Colonic mucosa (tissue), 4 donors: ENCODE measurements at regions not wholly inside any gene's neighbourhood (a gene's known extent, or its start where the extent isn't known, plus 50 kb on each side); places are given as distances from the start of the nearest gene placed in this dataset.

Experiments used
- DNase-seq: peaks from one replicate; pipeline ENCODE4 v3.0.0-alpha.2; 2020
- H3K27ac ChIP-seq: fragments of 200-600 bp; one replicate; pipeline ENCODE4 v1.8.0; 2021
- H3K27me3 ChIP-seq: fragments of 200-600 bp; one replicate; pipeline ENCODE4 v1.8.0; 2021
- H3K36me3 ChIP-seq: fragments of 200-600 bp; one replicate; pipeline ENCODE4 v1.8.0; 2021
- H3K4me1 ChIP-seq: fragments of 200-600 bp; one replicate; pipeline ENCODE4 v1.8.0; 2021; ENCODE audit warnings: mild to moderate bottlenecking
- H3K4me3 ChIP-seq: fragments of 200-600 bp; one replicate; pipeline ENCODE4 v1.8.0; 2021
- H3K9ac ChIP-seq, 2 donors: one replicate each; pipeline ENCODE4 v1.7.0; 2013; ENCODE audit warnings: control low read depth in 2 of 2, low read depth in 2 of 2, low read length in 2 of 2
- H3K9me3 ChIP-seq: fragments of 200-600 bp; one replicate; pipeline ENCODE4 v1.8.0; 2021
- CTCF ChIP-seq: fragments of 200-600 bp; IDR thresholded peaks from one replicate; pipeline ENCODE4 v1.8.0; 2022; ENCODE audit warnings: antibody characterized with exemption, mild to moderate bottlenecking
- intact Hi-C: fragments of 100-400 bp; cut with DNase I; formaldehyde crosslinking; loops from one replicate; pipeline ENCODE4 v1.14.1; 2022
- donor health status: healthy.
- donor health status: DM: no; HTN: no; CAD: no.
- donor health status: DM: no; HTN: no; CAD: no.

GRCh38 chr2:65778137-65778536 lies 345.7 kb upstream of the SPRED2 start:
- no peak overlapping the region for H3K4me3 ChIP-seq
- no peaks in the 10 kb centered on the region for H3K9me3 ChIP-seq
- no peaks in the 10 kb centered on the region for H3K4me1 ChIP-seq
- no peak overlapping the region for H3K27ac ChIP-seq
- no peak for TF ChIP-seq CTCF
- intact Hi-C loops = no loop called here
- no peak for DNase-seq
- H3K36me3 ChIP-seq = no peaks in the 10 kb centered on the region
- no peaks in the 10 kb centered on the region for H3K27me3 ChIP-seq
- H3K9ac ChIP-seq = no peak overlapping the region

GRCh38 chr2:65775839-65776238 lies 343.4 kb upstream of the SPRED2 start:
- H3K4me1 ChIP-seq = no peaks in the 10 kb centered on the region
- DNase-seq = no peak
- H3K36me3 ChIP-seq = no peaks in the 10 kb centered on the region
- TF ChIP-seq CTCF = no peak
- no peaks in the 10 kb centered on the region for H3K9me3 ChIP-seq
- H3K27me3 ChIP-seq = no peaks in the 10 kb centered on the region
- H3K27ac ChIP-seq = no peak overlapping the region
- intact Hi-C loops = no loop called here
- H3K4me3 ChIP-seq = no peak overlapping the region
- H3K9ac ChIP-seq = no peak overlapping the region

- Histone ChIP-seq H3K9ac (no peak overlapping the region), H3K4me3 (no peak overlapping the region), H3K27ac (no peak overlapping the region), H3K36me3 (no peaks in the 10 kb centered on the region), H3K27me3 (no peaks in the 10 kb centered on the region), H3K9me3 (no peaks in the 10 kb centered on the region), H3K4me1 (no peaks in the 10 kb centered on the region)
- no peak for TF ChIP-seq CTCF
- no peak for DNase-seq
- intact Hi-C loops = no loop called here
Observed at GRCh38 chr2:65767946-65768345, 335.5 kb upstream of the SPRED2 start.

- H3K27me3 ChIP-seq = no peaks in the 10 kb centered on the region
- no peak overlapping the region for H3K9ac ChIP-seq
- H3K36me3 ChIP-seq = no peaks in the 10 kb centered on the region
- H3K9me3 ChIP-seq = no peaks in the 10 kb centered on the region
- no peak for TF ChIP-seq CTCF
- no peaks in the 10 kb centered on the region for H3K4me1 ChIP-seq
- H3K27ac ChIP-seq = no peak overlapping the region
- no peak overlapping the region for H3K4me3 ChIP-seq
- intact Hi-C loops = no loop called here
- no peak for DNase-seq
Observed at GRCh38 chr2:65766768-65767267, 334.4 kb upstream of the SPRED2 start.

- no peak overlapping the region for H3K9ac ChIP-seq
- H3K27me3 ChIP-seq = no peaks in the 10 kb centered on the region
- intact Hi-C loops = no loop called here
- no peaks in the 10 kb centered on the region for H3K4me1 ChIP-seq
- no peak overlapping the region for H3K4me3 ChIP-seq
- no peak for TF ChIP-seq CTCF
- no peak for DNase-seq
- H3K36me3 ChIP-seq = no peaks in the 10 kb centered on the region
- H3K9me3 ChIP-seq = no peaks in the 10 kb centered on the region
- H3K27ac ChIP-seq = no peak overlapping the region
Observed at GRCh38 chr2:65765376-65765775, 333.0 kb upstream of the SPRED2 start.

- H3K9ac ChIP-seq = no peak overlapping the region
- H3K27ac ChIP-seq = no peak overlapping the region
- H3K27me3 ChIP-seq = no peaks in the 10 kb centered on the region
- H3K36me3 ChIP-seq = no peaks in the 10 kb centered on the region
- no peaks in the 10 kb centered on the region for H3K4me1 ChIP-seq
- DNase-seq = no peak
- H3K9me3 ChIP-seq = no peaks in the 10 kb centered on the region
- intact Hi-C loops = no loop called here
- H3K4me3 ChIP-seq = no peak overlapping the region
- TF ChIP-seq CTCF = no peak
Observed at GRCh38 chr2:65762068-65762467, 329.7 kb upstream of the SPRED2 start.
